Ureter (tissue), 1 donor: ENCODE measurements at regions not wholly inside any gene's neighbourhood (a gene's known extent, or its start where the extent isn't known, plus 50 kb on each side); places are given as distances from the start of the nearest gene placed in this dataset.
"Not testable (repeated sequence)": the region's sequence is repeated elsewhere in the genome, so short reads cannot be mapped to it uniquely, and the experiment has no call there.

ENCODE experiments used
- DNase-seq: peaks from one replicate; pipeline ENCODE4 v3.0.0-alpha.2; 2020; ENCODE audit warnings: low spot score
- donor health status: DM: yes; HTN: yes; CAD: no.

DNA sequence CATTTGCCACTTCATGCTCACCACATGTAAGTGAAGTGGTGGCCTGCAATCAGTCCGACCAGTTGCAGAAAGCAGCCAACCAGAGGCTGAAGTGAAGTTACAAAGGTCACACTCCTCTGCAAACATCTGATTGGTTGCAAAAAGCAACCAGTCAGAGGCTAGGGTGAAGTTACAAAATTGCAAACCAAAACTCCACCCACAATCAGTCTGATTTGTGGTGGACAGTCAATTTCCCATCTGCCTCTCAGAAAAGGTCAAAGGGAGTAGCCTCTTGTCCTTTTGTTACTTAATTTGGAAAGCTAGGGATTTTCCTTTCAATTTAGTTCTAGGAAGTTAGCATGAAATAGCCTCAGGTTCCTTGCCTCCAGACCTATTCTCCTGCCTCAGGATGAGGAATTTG, 185.0 kb downstream of the UXS1 start:
- no peak for DNase-seq

GRCh38 chr2:106004851-106005250, 189.2 kb downstream of the UXS1 start:
- DNase-seq: no peak

DNA sequence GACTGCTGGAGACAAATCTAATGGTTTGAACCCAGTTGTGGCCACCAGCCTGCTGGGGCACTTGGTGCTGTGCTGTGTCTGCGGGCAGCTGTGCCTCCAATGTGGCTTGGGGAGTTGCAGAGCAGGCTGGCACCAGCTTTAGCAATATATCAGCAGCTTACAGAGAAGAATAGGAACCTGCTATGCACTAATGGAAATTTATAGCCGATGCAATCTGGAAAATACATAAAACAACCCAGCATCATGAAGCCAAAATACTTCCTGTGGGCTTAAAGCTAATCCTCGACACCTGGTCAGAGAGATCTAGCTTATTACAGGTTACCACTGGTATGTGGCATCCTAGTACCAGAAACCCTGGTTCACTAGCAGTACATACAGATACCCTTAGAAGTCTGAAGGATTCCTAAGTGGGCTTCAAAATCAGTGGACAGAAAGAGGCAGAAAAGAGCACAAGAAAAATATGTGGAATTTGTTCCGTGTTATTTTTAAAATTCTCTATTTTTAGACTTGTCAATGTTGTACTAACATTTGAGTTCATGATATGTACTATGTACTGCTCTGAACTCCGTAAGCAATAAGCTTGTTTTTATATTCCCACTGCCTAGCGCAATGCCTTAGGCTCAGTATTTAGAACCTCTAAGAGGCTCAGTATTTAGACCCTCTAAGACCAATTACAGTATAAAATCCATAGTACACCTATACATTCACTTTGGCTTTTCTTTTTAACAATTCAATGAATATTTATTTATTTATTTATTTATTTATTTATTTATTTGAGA, 194.7 kb downstream of the UXS1 start:
- no peak for DNase-seq

- no peak for DNase-seq
Observed at GRCh38 chr2:105997711-105998110, 196.4 kb downstream of the UXS1 start.

DNA sequence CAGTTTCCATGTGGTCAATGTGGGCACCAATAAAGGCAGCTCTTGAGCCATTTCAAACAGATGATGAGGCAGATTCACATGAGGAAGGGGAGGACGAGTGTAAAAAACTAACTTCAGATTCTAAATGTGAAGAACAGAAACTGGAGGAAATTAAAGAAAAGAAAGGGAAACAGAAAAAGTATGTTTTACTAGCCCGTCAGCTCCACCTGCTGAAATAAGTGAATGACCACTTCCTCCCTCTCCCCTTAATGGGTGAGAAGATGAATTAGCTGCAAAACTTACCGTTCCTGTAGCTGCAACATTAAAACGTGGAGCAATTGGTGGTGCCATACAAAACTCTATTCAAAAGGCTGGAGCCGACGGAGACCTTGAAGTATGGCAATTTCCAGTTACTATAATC, 203.5 kb downstream of the UXS1 start:
- no peak for DNase-seq

DNA sequence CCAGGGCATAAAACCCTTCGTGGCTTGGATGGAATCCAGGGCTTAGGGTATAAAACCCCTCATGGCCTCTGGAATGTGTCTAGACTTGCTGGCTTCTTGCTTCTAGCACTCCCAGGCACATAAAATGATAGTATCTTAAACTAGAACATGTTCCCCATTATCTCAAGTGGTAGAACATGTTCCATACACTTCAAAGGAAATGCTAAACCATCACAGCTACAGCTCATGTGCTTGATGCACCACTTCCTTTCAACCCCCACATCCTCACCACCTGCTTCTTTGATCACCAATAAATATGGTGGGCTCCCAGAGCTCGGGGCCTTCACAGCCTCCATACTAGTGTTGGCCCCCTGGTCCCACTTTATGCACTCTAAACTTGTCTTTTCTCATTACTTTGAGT, 204.3 kb downstream of the UXS1 start:
- not testable (repeated sequence) for DNase-seq

GRCh38 chr2:105989070-105989469, 205.0 kb downstream of the UXS1 start:
- DNase-seq: no peak

DNA sequence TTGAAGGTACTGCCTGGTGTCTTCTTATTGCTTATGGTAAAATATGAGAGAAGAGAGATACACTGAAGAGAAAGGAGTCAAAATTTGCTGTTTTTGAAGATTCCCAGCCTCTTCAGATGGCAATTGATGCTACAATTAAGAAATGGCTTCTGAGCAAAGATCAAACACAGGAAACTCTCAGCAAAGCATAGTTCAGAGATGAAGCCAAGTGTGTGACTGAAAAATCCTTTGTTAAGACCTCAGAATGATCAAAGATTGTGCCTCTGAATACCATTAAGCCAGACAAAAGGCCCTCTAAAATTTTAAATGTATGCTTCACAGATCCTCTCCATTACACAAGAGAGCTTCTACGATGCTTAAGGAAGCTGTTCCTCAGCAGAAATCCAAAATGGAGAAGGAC, 216.3 kb downstream of the UXS1 start:
- DNase-seq: no peak

GRCh38 chr2:105977212-105977611, 216.9 kb downstream of the UXS1 start:
- no peak for DNase-seq

DNA sequence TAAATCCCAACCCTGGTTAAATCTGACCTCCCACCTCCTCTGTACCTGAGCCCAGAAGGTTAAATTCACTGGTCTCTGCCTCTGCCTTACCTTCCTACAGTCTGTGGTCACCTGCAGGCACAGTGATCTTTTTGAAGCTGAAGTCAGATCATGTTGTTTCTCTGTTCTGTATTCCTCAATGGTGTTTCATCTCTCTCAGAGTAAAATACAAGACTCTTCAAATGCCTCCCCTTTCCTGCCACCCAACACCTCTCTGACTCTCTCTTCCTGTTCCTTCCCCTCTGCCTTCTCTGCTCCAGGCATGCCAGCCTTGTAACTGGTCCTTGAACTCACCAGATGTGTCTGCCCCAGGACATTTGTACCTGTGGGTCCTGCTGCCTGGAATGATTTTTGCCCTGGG, 219.3 kb downstream of the UXS1 start:
- DNase-seq: no peak

GRCh38 chr2:105972927-105973326, 221.2 kb downstream of the UXS1 start:
- DNase-seq: no peak

DNA sequence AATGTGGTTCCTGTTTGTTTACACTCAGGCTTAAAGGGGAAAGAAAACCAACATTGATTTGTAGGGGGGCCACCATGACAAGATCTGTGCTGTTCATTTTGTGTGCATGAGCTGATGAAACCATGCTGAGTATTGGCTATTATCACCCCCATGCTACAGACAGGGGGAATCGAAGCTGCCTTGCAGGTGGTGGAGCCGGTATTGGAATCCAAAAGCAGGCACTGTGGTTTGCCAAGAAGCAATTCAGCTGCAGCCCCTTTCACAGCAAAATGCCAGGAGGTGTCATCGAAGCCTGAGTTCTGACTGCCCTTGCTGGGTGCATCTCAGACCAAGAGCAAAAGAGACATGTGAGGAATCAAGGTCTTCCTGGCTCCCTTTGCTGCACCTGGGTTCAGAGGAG, 221.9 kb downstream of the UXS1 start:
- DNase-seq: no peak

GRCh38 chr2:105969552-105969951, 224.5 kb downstream of the UXS1 start:
- DNase-seq: no peak

- no peak for DNase-seq
Observed at GRCh38 chr2:105962221-105962620, 217.5 kb downstream of the NCK2 start.

- no peak for DNase-seq
Observed at GRCh38 chr2:105961599-105962146, 217.0 kb downstream of the NCK2 start.

GRCh38 chr2:105959357-105959756, 214.6 kb downstream of the NCK2 start:
- no peak for DNase-seq

GRCh38 chr2:105954891-105955290, 210.2 kb downstream of the NCK2 start:
- DNase-seq: no peak

- no peak for DNase-seq
Observed at GRCh38 chr2:105953942-105954341, 209.2 kb downstream of the NCK2 start.

- DNase-seq: no peak
Observed at GRCh38 chr2:105952131-105952530, 207.4 kb downstream of the NCK2 start.

GRCh38 chr2:105951384-105951694, 206.6 kb downstream of the NCK2 start:
- no peak for DNase-seq

DNA sequence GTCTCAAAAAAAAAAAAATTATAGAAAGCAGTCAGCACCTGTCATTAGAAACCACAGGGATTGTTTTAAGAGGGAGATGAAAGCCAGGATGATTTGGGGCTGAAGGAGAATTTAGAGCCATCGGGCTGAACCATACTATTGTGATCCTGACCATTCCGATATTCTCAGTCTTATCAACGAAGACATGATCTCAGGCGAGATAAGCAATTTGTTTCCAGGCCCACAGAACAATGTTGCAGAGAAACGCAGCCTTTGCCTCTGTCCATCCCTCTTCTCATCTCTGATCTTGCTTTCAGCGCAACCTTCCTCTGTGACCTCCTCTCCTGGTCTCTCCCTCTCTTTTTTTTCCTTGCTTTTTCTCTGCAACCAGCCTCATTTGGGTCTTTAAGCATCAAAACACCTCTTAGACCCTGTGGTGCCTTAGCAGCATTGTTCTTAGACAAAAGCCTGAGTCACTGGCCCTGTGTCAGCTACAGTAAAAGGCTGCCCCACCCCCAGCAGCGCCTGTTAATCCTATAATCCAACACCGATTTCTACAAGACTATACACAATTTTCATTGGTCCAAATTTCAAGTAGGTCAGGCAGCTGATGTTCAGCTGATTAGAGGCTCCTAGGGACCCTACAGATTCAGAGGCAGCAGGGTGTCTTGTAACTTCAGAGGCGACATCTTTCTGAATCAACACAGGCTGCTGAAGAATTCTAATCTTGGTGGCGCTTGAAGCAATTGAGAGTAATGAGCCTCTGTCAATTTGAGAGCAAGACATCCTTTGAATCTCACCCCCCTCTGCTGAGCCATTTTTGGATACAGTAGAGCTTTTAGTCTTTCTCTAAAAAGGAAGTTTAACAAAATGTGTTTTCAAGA, 206.0 kb downstream of the NCK2 start:
- no peak for DNase-seq

GRCh38 chr2:105943977-105944376, 199.3 kb downstream of the NCK2 start:
- no peak for DNase-seq
